ENCODE measurements at regions not wholly inside any gene's neighbourhood (a gene's known extent, or its start where the extent isn't known, plus 50 kb on each side); places are given as distances from the start of the nearest gene placed in this dataset.

- H4K91ac ChIP-seq (replicated peaks; ENCODE audit: insufficient read length, low read length), result no peak overlapping the region
- H2BK20ac ChIP-seq (ENCODE audit: low read length), result no peak overlapping the region
- H3K4me2 ChIP-seq (ENCODE audit: insufficient read depth in 1 of 2, low read depth in 2 of 2, low read length in 2 of 2), result no peak overlapping the region
- no peak overlapping the region for H3K56ac ChIP-seq (replicated peaks; ENCODE audit: insufficient read length, low read depth, low read length)
- H2AK5ac ChIP-seq (ENCODE audit: low read depth, low read length), result no peak overlapping the region
- no peaks in the 10 kb centered on the region; the same call in 1 of the 2 replicates for H3K23me2 ChIP-seq (ENCODE audit: low read depth, low read length)
- H3K4ac ChIP-seq (replicated peaks; ENCODE audit: insufficient read length, low read depth, low read length), result no peak overlapping the region
- ChIA-PET CTCF (ENCODE audit: partially characterized antibody) (interaction anchor here (1.4 kb wide), 1 partner anchor 75 kb away, joined by 4 read pairs; no protein-coding TSS in a partner anchor), POLR2A (ENCODE audit: partially characterized antibody) (no interaction called here)
- H4K20me1 ChIP-seq (replicated peaks in 1 of 2; ENCODE audit: control insufficient read depth in 1 of 2, insufficient read depth in 2 of 2, low read length in 2 of 2), result no peaks in the 10 kb centered on the region
- DNase-seq (ENCODE audit: low read depth in 1 of 2, low spot score in 2 of 2) (no peak), FAIRE-seq (no peak)
- H3K79me1 ChIP-seq (ENCODE audit: low read depth, low read length), result no peaks in the 10 kb centered on the region
- 93% methylated on average over 2 of the region's 4 CpGs; no CpG with 5 or more reads in 1 of the 2 experiments for WGBS, 2 experiments (ENCODE audit: extremely low coverage in 1 of 2, insufficient coverage in 1 of 2, insufficient read length in 1 of 2, insufficient replicate concordance in 2 of 2, low coverage in 1 of 2, low lambda C conversion rate in 2 of 2, missing lambda C conversion rate in 1 of 2)
- H3K18ac ChIP-seq (ENCODE audit: extremely low read depth, low read length), result no peak overlapping the region
- no peak overlapping the region for H3K9ac ChIP-seq (replicated peaks in 1 of 4; ENCODE audit: extremely low read depth in 1 of 4, low read depth in 3 of 4, low read length in 3 of 4)
- no peak overlapping the region for H2BK5ac ChIP-seq (ENCODE audit: low read depth, low read length)
- no peak overlapping the region for H3K27ac ChIP-seq (ENCODE audit: low read depth, low read length)
- H2BK120ac ChIP-seq (replicated peaks; ENCODE audit: low read depth, low read length), result no peak overlapping the region
- no peak overlapping the region for H2BK15ac ChIP-seq (ENCODE audit: low read length)
- no peaks in the 10 kb centered on the region for H3K36me3 ChIP-seq (ENCODE audit: control insufficient read depth in 2 of 4, insufficient read depth in 4 of 4, low read length in 3 of 4)
- H3K4me3 ChIP-seq (ENCODE audit: extremely low read depth in 1 of 4, insufficient read depth in 2 of 4, low read depth in 3 of 4, low read length in 4 of 4), result no peak overlapping the region
- no peaks in the 10 kb centered on the region for H3K79me2 ChIP-seq (ENCODE audit: control insufficient read depth in 1 of 2, insufficient read depth in 2 of 2, low read length in 2 of 2)
- H3K14ac ChIP-seq (ENCODE audit: insufficient read length), result no peak overlapping the region
- no peak overlapping the region for H3K23ac ChIP-seq (ENCODE audit: insufficient read length)
- no peak overlapping the region for H4K5ac ChIP-seq (ENCODE audit: insufficient read length, low read depth, low read length)
- H3K4me1 ChIP-seq (replicated peaks in 1 of 4; ENCODE audit: control insufficient read depth in 3 of 4, insufficient read depth in 4 of 4, low read length in 3 of 4), result no peaks in the 10 kb centered on the region
- no peak overlapping the region for H4K8ac ChIP-seq (ENCODE audit: extremely low read depth, insufficient read depth, low read length)
- H2AFZ ChIP-seq (ENCODE audit: low read length), result no peak overlapping the region
- no peaks in the 10 kb centered on the region for H3K9me3 ChIP-seq (ENCODE audit: insufficient read depth in 2 of 2, low read depth in 1 of 2, low read length in 1 of 2)
- no peaks in the 10 kb centered on the region for H3K27me3 ChIP-seq (replicated peaks in 1 of 4; ENCODE audit: control insufficient read depth in 3 of 4, extremely low read depth in 1 of 4, insufficient read depth in 3 of 4, low read length in 3 of 4)
- no peak overlapping the region for H2BK12ac ChIP-seq (ENCODE audit: low read depth, low read length)
- no peak for TF ChIP-seq RAD21 (IDR thresholded peaks at IDR 0.05 in 1 of 2, conservative IDR thresholded peaks at IDR 0.05 in 1 of 2; ENCODE audit: low read depth in 2 of 2, low read length in 2 of 2)
Measured at GRCh38 chr14:38431156-38431555, 175.3 kb upstream of the CLEC14A start.

Measured in H1 (cell line).